B cell (primary cell): ENCODE measurements at regions not wholly inside any gene's neighbourhood (a gene's known extent, or its start where the extent isn't known, plus 50 kb on each side); places are given as distances from the start of the nearest gene placed in this dataset.

ENCODE experiments used
- ATAC-seq: fragments of 200-7000 bp; cut with Tn5 transposase; one replicate; pipeline ENCODE4 v1.10.0; 2021; ENCODE audit warnings: low read depth, mild to moderate bottlenecking, moderate number of reproducible peaks, moderate library complexity
- CTCF ChIA-PET: fragments of 350-600 bp; sonication (Branson Sonifier 250); formaldehyde crosslinking; loops from one replicate; lab custom pipeline; 2021; ENCODE audit warnings: antibody characterized with exemption, inconsistent platforms; lab: Charles Lee
- POLR2A ChIA-PET: fragments of 350-600 bp; sonication (Branson Sonifier 250); formaldehyde crosslinking; loops from one replicate; lab custom pipeline; 2021; ENCODE audit warnings: antibody characterized with exemption; lab: Charles Lee
- DNase-seq: peaks from one replicate; pipeline ENCODE4 v3.0.0; 2013
- H2AFZ ChIP-seq: 2 replicates; pipeline ENCODE4 v1.6.1; 2012; ENCODE audit warnings: mild to moderate bottlenecking, low read depth, low read length; ENCODE audit not compliant: insufficient read depth, poor library complexity, severe bottlenecking
- H3K27ac ChIP-seq, 2 donors: 1 replicate in 1 of 2; 2 replicates in 1 of 2; pipeline ENCODE4 v1.5.1; 2012 to 2013; ENCODE audit warnings: low read length in 2 of 2, mild to moderate bottlenecking in 2 of 2, moderate library complexity in 1 of 2
- H3K27me3 ChIP-seq, 4 experiments: fragments of 200-600 bp in 1 of 4; sonication (generic) in 1 of 4; replicated peaks in 1 of 4; 1 replicate in 2 of 4; 2 replicates in 2 of 4; pipeline versions ENCODE4 v1.6.1 to v1.7.0; 2013 to 2016; ENCODE audit warnings: low read length in 3 of 4, mild to moderate bottlenecking in 2 of 4, mixed read lengths in 1 of 4, moderate library complexity in 1 of 4; ENCODE audit not compliant: insufficient read depth in 4 of 4, control insufficient read depth in 3 of 4; ENCODE audit errors: control extremely low read depth in 1 of 4
- H3K36me3 ChIP-seq, 2 experiments: replicated peaks in 1 of 2; 1 replicate in 1 of 2; 2 replicates in 1 of 2; pipeline versions ENCODE4 v1.6.1 to v1.7.1; 2013; ENCODE audit warnings: low read length in 1 of 2; ENCODE audit not compliant: insufficient read depth in 2 of 2, control insufficient read depth in 1 of 2; ENCODE audit errors: control extremely low read depth in 1 of 2, extremely low read depth in 1 of 2
- H3K4me1 ChIP-seq, 2 donors: fragments of 200-600 bp in 1 of 2; sonication (generic) in 1 of 2; 1 replicate in 1 of 2; 2 replicates in 1 of 2; pipeline versions ENCODE4 v1.5.1 to v1.6.1; 2013 to 2017; ENCODE audit warnings: low read length in 2 of 2; ENCODE audit not compliant: control insufficient read depth in 2 of 2, insufficient read depth in 2 of 2
- H3K4me2 ChIP-seq: replicated peaks from 2 replicates; pipeline ENCODE3; 2012; ENCODE audit warnings: mild to moderate bottlenecking, low read depth, low read length; ENCODE audit not compliant: poor library complexity, severe bottlenecking
- H3K4me3 ChIP-seq, 5 experiments: fragments of 200-600 bp in 1 of 5; sonication (generic) in 1 of 5; 1 replicate in 3 of 5; 2 replicates in 2 of 5; pipeline versions ENCODE4 v1.5.1 to v1.7.0; 2011 to 2016; ENCODE audit warnings: low read length in 4 of 5, mild to moderate bottlenecking in 4 of 5, low read depth in 2 of 5, control low read depth in 1 of 5, moderate library complexity in 1 of 5; ENCODE audit not compliant: insufficient read depth in 1 of 5; ENCODE audit errors: control extremely low read depth in 1 of 5, extremely low read depth in 1 of 5
- H3K79me2 ChIP-seq: fragments of 200-600 bp; sonication (generic); one replicate; pipeline ENCODE4 v1.6.0; 2016; ENCODE audit warnings: low read length; ENCODE audit not compliant: control insufficient read depth, insufficient read depth
- H3K9ac ChIP-seq: fragments of 200-600 bp; sonication (generic); 2 replicates; pipeline ENCODE4 v1.6.1; 2017; ENCODE audit warnings: mild to moderate bottlenecking, low read length, moderate library complexity
- H3K9me3 ChIP-seq, 3 donors: one replicate each; pipeline versions ENCODE4 v1.6.1 to v1.7.1; 2013; ENCODE audit warnings: low read length in 2 of 3; ENCODE audit not compliant: control insufficient read depth in 2 of 3, insufficient read depth in 1 of 3; ENCODE audit errors: control extremely low read depth in 1 of 3
- H4K20me1 ChIP-seq: 2 replicates; pipeline ENCODE4 v1.6.0; 2012; ENCODE audit warnings: mild to moderate bottlenecking, low read length; ENCODE audit not compliant: insufficient read depth, control insufficient read depth, poor library complexity, severe bottlenecking
- H3K27ac Mint-ChIP-seq: one replicate; pipeline ENCODE4 v1.8.0; 2021; ENCODE audit warnings: mixed read lengths
- H3K27me3 Mint-ChIP-seq: one replicate; pipeline ENCODE4 v1.8.0; 2021; ENCODE audit warnings: mixed read lengths
- H3K4me1 Mint-ChIP-seq: one replicate; pipeline ENCODE4 v1.8.0; 2021; ENCODE audit warnings: mixed read lengths
- H3K4me3 Mint-ChIP-seq: one replicate; pipeline ENCODE4 v1.8.0; 2021; ENCODE audit warnings: mixed read lengths
- H3K9me3 Mint-ChIP-seq: one replicate; pipeline ENCODE4 v1.8.0; 2022; ENCODE audit warnings: mixed read lengths; ENCODE audit not compliant: insufficient read depth
- CTCF ChIP-seq: fragments of 200-600 bp; IDR thresholded peaks from one replicate; pipeline ENCODE4 v1.8.0; 2022; ENCODE audit warnings: antibody characterized with exemption, mild to moderate bottlenecking
- EZH2 ChIP-seq: IDR thresholded peaks from 2 replicates; pipeline ENCODE4 v1.6.1; 2012; ENCODE audit warnings: borderline replicate concordance, low read depth, mild to moderate bottlenecking, moderate library complexity, low read length; ENCODE audit not compliant: insufficient read depth, poor library complexity, severe bottlenecking
- WGBS: methylation state at CpG from one replicate; pipeline ENCODE4 v1.1.5; 2013; ENCODE audit warnings: missing lambda C conversion rate; ENCODE audit not compliant: insufficient coverage; 5-methylcytosine and 5-hydroxymethylcytosine counted together
- intact Hi-C: fragments of 100-400 bp; cut with micrococcal nuclease; formaldehyde crosslinking; loops from one replicate; pipeline ENCODE4 v1.10.0; 2022

- Mint-ChIP-seq H3K27ac (no peak overlapping the region), H3K9me3 (no peaks in the 10 kb centered on the region), H3K27me3 (peaks cover 3% of the 10 kb centered on the region), H3K4me1 (no peaks in the 10 kb centered on the region), H3K4me3 (no peak overlapping the region)
- H3K9ac ChIP-seq = no peak overlapping the region
- H3K4me3 ChIP-seq = no peak overlapping the region
- no peak overlapping the region for H3K27ac ChIP-seq
- no peaks in the 10 kb centered on the region for H3K4me1 ChIP-seq
- no peak for TF ChIP-seq EZH2
- TF ChIP-seq CTCF = no peak
- intact Hi-C loops = no loop called here
- no peaks in the 10 kb centered on the region for H3K79me2 ChIP-seq
- ChIA-PET CTCF (no interaction called here), POLR2A (no interaction called here)
- H3K4me2 ChIP-seq = no peak overlapping the region
- no peak overlapping the region for H2AFZ ChIP-seq
- no peaks in the 10 kb centered on the region for H4K20me1 ChIP-seq
- H3K27me3 ChIP-seq = peaks cover 0 to 3% (median 0%) of the 10 kb centered on the region in 4 experiments
- ATAC-seq = no peak
- H3K36me3 ChIP-seq = no peaks in the 10 kb centered on the region
- DNase-seq = no peak
- no CpG with 5 or more reads among the region's 5 CpGs for WGBS
- H3K9me3 ChIP-seq = no peaks in the 10 kb centered on the region
These were observed 471.9 kb upstream of the DAB2 start for GRCh38 chr5:39896706-39897105.

GRCh38 chr5:39896104-39896503 is 471.3 kb upstream of the DAB2 start:
- ChIA-PET CTCF (no interaction called here), POLR2A (no interaction called here)
- Histone ChIP-seq H4K20me1 (no peaks in the 10 kb centered on the region), H3K36me3 (no peaks in the 10 kb centered on the region), H3K9me3 (no peaks in the 10 kb centered on the region), H2AFZ (no peak overlapping the region), H3K4me1 (no peaks in the 10 kb centered on the region), H3K27me3 (peaks cover 0 to 3% (median 0%) of the 10 kb centered on the region in 4 experiments), H3K9ac (no peak overlapping the region), H3K4me2 (no peak overlapping the region), H3K27ac (no peak overlapping the region), H3K4me3 (no peak overlapping the region), H3K79me2 (no peaks in the 10 kb centered on the region)
- intact Hi-C loops = no loop called here
- Mint-ChIP-seq H3K27me3 (peaks cover 3% of the 10 kb centered on the region), H3K9me3 (no peaks in the 10 kb centered on the region), H3K4me3 (no peak overlapping the region), H3K4me1 (no peaks in the 10 kb centered on the region), H3K27ac (no peak overlapping the region)
- WGBS = 83% methylated on average over 1 of the region's 3 CpGs
- ATAC-seq (no peak), DNase-seq (no peak)
- TF ChIP-seq EZH2 (no peak), CTCF (no peak)
